ENCODE measurements at regions not wholly inside any gene's neighbourhood (a gene's known extent, or its start where the extent isn't known, plus 50 kb on each side); places are given as distances from the start of the nearest gene placed in this dataset.
"Not testable (repeated sequence)": the region's sequence is repeated elsewhere in the genome, so short reads cannot be mapped to it uniquely, and the experiment has no call there.

DNA sequence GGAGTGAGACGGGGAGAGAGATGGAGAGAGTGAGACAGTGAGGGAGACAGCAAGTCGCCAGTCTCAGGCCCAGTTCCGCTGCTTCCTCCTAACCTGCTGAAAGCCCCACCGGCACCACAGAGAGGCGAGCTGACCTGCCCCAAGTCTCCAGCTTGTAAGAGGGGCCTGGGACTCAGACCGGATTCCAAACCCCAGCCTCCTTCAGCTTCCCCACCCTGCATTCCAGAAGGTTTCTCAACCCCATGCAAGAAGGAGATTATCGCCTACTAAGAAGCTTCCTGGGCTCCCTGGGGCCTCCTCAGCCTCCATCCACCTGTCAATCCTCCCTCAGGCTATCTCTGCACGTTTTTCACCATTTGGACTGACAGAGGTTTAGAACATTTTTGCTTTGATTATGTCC lies 173.1 kb upstream of the RAB6C start:
- in situ Hi-C loops (cut with MboI; ENCODE audit: low sequenced_read_pairs in 4 of 4): no loop called here
- ATAC-seq (no peak), DNase-seq (no peak)
- intact Hi-C loops (cut with DNase I; ENCODE audit: low total_unique reads): no loop called here
- H3K36me3 ChIP-seq: no peaks in the 10 kb centered on the region
- H3K4me1 ChIP-seq: no peaks in the 10 kb centered on the region
- H3K4me3 ChIP-seq: no peak overlapping the region
- no peaks in the 10 kb centered on the region for H3K27me3 ChIP-seq
- TF ChIP-seq, protein P1, sequence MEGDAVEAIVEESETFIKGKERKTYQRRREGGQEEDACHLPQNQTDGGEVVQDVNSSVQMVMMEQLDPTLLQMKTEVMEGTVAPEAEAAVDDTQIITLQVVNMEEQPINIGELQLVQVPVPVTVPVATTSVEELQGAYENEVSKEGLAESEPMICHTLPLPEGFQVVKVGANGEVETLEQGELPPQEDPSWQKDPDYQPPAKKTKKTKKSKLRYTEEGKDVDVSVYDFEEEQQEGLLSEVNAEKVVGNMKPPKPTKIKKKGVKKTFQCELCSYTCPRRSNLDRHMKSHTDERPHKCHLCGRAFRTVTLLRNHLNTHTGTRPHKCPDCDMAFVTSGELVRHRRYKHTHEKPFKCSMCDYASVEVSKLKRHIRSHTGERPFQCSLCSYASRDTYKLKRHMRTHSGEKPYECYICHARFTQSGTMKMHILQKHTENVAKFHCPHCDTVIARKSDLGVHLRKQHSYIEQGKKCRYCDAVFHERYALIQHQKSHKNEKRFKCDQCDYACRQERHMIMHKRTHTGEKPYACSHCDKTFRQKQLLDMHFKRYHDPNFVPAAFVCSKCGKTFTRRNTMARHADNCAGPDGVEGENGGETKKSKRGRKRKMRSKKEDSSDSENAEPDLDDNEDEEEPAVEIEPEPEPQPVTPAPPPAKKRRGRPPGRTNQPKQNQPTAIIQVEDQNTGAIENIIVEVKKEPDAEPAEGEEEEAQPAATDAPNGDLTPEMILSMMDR (IDR thresholded peaks at IDR 0.05 in 4 of 5, conservative IDR thresholded peaks at IDR 0.05 in 1 of 5): no peak
- TF ChIP-seq POLR2A (IDR thresholded peaks at IDR 0.05): no peak
- no peaks in the 10 kb centered on the region for H3K9me3 ChIP-seq
- no peak overlapping the region for H3K27ac ChIP-seq

DNA sequence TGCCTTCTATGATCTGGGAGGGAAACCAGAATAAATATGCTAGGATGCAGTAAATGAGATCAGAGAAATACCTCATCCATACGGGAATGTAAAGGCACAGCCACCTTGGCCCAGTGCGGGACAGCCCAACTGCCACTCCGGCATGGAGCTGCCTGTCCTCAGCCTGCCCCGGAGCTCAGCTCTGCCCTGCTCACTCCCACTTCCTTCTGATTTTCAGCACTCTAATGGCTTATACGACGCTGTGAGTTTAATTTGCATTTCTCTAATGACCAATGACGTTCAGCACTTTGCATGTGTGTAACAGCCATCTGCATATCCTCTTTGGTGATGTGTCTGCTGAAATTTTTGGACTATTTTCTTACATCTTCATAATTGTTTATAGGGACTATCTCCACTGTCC lies 172.5 kb upstream of the RAB6C start:
- DNase-seq (no peak), ATAC-seq (no peak)
- H3K36me3 ChIP-seq: no peaks in the 10 kb centered on the region
- H3K4me1 ChIP-seq: no peaks in the 10 kb centered on the region
- no peaks in the 10 kb centered on the region for H3K27me3 ChIP-seq
- TF ChIP-seq, protein P1 (IDR thresholded peaks at IDR 0.05 in 4 of 5, conservative IDR thresholded peaks at IDR 0.05 in 1 of 5): no peak
- TF ChIP-seq POLR2A (IDR thresholded peaks at IDR 0.05): no peak
- no peak overlapping the region for H3K4me3 ChIP-seq
- H3K27ac ChIP-seq: no peak overlapping the region
- H3K9me3 ChIP-seq: no peaks in the 10 kb centered on the region
- intact Hi-C loops (cut with DNase I; ENCODE audit: low total_unique reads): no loop called here
- in situ Hi-C loops (cut with MboI; ENCODE audit: low sequenced_read_pairs in 4 of 4): no loop called here

DNA sequence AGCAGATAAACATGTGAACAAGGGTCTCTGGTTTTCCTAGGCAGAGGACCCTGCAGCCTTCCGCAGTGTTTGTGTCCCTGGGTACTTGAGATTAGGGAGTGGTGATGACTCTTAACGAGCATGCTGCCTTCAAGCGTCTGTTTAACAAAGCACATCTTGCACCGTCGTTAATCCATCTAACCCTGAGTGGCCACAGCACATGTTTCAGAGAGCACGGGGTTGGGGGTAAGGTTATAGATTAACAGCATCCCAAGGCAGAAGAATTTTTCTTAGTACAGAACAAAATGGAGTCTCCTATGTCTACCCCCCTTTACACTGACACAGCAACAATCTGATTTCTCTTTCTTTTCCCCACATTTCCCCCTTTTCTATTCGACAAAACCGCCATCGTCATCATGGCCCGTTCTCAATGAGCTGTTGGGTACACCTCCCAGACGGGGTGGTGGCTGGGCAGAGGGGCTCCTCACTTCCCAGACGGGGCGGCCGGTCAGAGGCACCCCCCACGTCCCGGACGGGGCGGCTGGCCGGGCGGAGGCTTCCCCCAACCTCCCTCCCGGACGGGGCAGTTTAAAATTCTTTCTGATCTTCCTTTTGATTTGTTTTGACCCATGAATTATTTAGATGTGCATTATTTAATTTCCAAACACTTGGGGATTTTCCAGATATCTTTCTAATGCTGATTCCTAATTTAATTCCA lies 171.7 kb upstream of the RAB6C start:
- H3K4me1 ChIP-seq; H3K27ac ChIP-seq; H3K36me3 ChIP-seq; H3K27me3 ChIP-seq; H3K4me3 ChIP-seq; intact Hi-C loops (cut with DNase I; ENCODE audit: low total_unique reads); DNase-seq; in situ Hi-C loops (cut with MboI; ENCODE audit: low sequenced_read_pairs in 4 of 4); H3K9me3 ChIP-seq; ATAC-seq: not testable (repeated sequence)

DNA sequence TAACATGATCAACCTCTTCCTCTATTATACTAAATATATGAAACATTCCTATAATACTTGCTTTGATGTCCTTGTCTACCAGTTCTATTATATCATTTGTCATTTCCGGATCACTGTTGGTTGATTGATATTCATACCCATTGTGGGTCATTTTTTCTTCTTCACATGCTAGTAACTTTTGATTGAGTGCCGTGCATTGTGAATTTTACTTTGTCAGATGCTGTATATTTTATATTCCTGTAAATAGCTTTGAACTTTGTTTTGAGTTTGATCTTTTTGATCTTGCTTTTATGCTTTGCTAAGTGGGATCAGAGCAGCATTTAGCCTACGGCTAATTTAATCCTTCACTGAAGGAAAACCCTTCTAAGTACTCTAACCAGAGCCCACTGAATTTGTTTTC lies 168.9 kb upstream of the RAB6C start:
- Histone ChIP-seq H3K9me3 (no peaks in the 10 kb centered on the region), H3K4me1 (no peaks in the 10 kb centered on the region), H3K36me3 (no peaks in the 10 kb centered on the region), H3K27ac (no peak overlapping the region), H3K27me3 (no peaks in the 10 kb centered on the region), H3K4me3 (no peak overlapping the region)
- TF ChIP-seq POLR2A (IDR thresholded peaks at IDR 0.05): no peak
- TF ChIP-seq, protein P1 (IDR thresholded peaks at IDR 0.05 in 4 of 5, conservative IDR thresholded peaks at IDR 0.05 in 1 of 5): no peak
- no peak for ATAC-seq
- intact Hi-C loops (cut with DNase I; ENCODE audit: low total_unique reads) (no loop called here), in situ Hi-C loops (cut with MboI; ENCODE audit: low sequenced_read_pairs in 4 of 4) (no loop called here)
- DNase-seq: no peak

DNA sequence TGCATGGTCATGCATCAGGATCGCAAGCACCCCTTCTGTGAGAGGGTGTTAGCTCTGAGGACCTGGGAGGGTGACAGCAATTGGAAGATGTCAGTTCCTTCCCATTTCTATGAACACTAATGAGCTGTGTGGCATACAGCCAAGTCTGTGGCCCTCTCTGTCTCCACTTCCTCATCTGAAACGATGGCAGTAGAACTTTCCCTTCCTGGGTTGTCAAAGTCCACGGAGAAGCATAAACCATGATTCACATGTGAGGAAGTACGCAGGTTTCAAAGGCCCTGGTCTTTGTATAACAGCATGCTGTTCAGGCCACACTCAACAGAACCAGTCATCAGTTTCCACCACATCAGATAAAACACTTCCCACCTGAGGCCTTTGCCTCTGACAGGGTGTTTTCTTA lies 167.4 kb upstream of the RAB6C start:
- H3K27me3 ChIP-seq: no peaks in the 10 kb centered on the region
- TF ChIP-seq, protein P1 (IDR thresholded peaks at IDR 0.05 in 4 of 5, conservative IDR thresholded peaks at IDR 0.05 in 1 of 5): no peak
- no peak for TF ChIP-seq POLR2A (IDR thresholded peaks at IDR 0.05)
- no peaks in the 10 kb centered on the region for H3K9me3 ChIP-seq
- no peaks in the 10 kb centered on the region for H3K4me1 ChIP-seq
- intact Hi-C loops (cut with DNase I; ENCODE audit: low total_unique reads): no loop called here
- H3K27ac ChIP-seq: no peak overlapping the region
- DNase-seq (peak; percentile 38 to 46), ATAC-seq (no peak)
- no peaks in the 10 kb centered on the region for H3K36me3 ChIP-seq
- in situ Hi-C loops (cut with MboI; ENCODE audit: low sequenced_read_pairs in 4 of 4): no loop called here
- no peak overlapping the region for H3K4me3 ChIP-seq
